ENCODE measurements at regions not wholly inside any gene's neighbourhood (a gene's known extent, or its start where the extent isn't known, plus 50 kb on each side); places are given as distances from the start of the nearest gene placed in this dataset.

- peaks cover 25% of the 10 kb centered on the region for H3K27me3 ChIP-seq
- intact Hi-C loops (cut with DNase I; ENCODE audit: low total_unique reads): loop anchor here (10.0 kb wide), 1 partner anchor 91 kb away; the partner anchor contains the start of gene KLF15
Observed at GRCh38 chr3:126263971-126264370, 83.6 kb upstream of the ALDH1L1 start.

GRCh38 chr3:126263539-126263938, 83.2 kb upstream of the ALDH1L1 start:
- TF ChIP-seq POLR2AphosphoS5 (IDR thresholded peaks at IDR 0.05) (no peak), EP300 (IDR thresholded peaks at IDR 0.05; ENCODE audit: low read depth) (no peak), CTCF (IDR thresholded peaks at IDR 0.05) (no peak), POLR2A (IDR thresholded peaks at IDR 0.05) (no peak)
- intact Hi-C loops (cut with DNase I; ENCODE audit: low total_unique reads): loop anchor here (10.0 kb wide), 1 partner anchor 91 kb away; the partner anchor contains the start of gene KLF15
- in situ Hi-C loops (cut with MboI; ENCODE audit: low pct_ligation_motif_present in 1 of 4, low pct_unique_long_range_greater_than_20kb in 1 of 4, low sequenced_read_pairs in 3 of 4): no loop called here
- no peak overlapping the region for H3K4me3 ChIP-seq
- no peak overlapping the region for H3K27ac ChIP-seq
- WGBS, 2 donors (ENCODE audit: low coverage in 1 of 2): 95% methylated on average over 9 of the region's 9 CpGs; no CpG with 5 or more reads in 1 of the 2 donors
- H3K4me1 ChIP-seq: peaks cover 0 to 20% (median 5%) of the 10 kb centered on the region in 4 donors
- no peaks in the 10 kb centered on the region for H3K9me3 ChIP-seq
- DNase-seq: no peak
- H3K27me3 ChIP-seq: peaks cover 25% of the 10 kb centered on the region
- no peaks in the 10 kb centered on the region for H3K36me3 ChIP-seq

More at GRCh38 chr3:126263971-126264370, 83.6 kb upstream of the ALDH1L1 start:
- in situ Hi-C loops (cut with MboI; ENCODE audit: low pct_ligation_motif_present in 1 of 4, low pct_unique_long_range_greater_than_20kb in 1 of 4, low sequenced_read_pairs in 3 of 4): no loop called here
- no peak for TF ChIP-seq CTCF (IDR thresholded peaks at IDR 0.05)
- TF ChIP-seq EP300 (IDR thresholded peaks at IDR 0.05; ENCODE audit: low read depth): no peak
- TF ChIP-seq POLR2AphosphoS5 (IDR thresholded peaks at IDR 0.05): no peak
- TF ChIP-seq POLR2A (IDR thresholded peaks at IDR 0.05): no peak
- no peak for DNase-seq
- Histone ChIP-seq H3K36me3 (no peaks in the 10 kb centered on the region), H3K9me3 (no peaks in the 10 kb centered on the region), H3K4me1 (peaks cover 0 to 20% (median 5%) of the 10 kb centered on the region in 4 donors), H3K4me3 (no peak overlapping the region), H3K27ac (no peak overlapping the region)
- 87% methylated on average over 4 of the region's 4 CpGs; no CpG with 5 or more reads in 1 of the 2 donors for WGBS, 2 donors (ENCODE audit: low coverage in 1 of 2)

GRCh38 chr3:126262227-126262626, 81.8 kb upstream of the ALDH1L1 start:
- 77% methylated on average over 3 of the region's 3 CpGs; no CpG with 5 or more reads in 1 of the 2 donors for WGBS, 2 donors (ENCODE audit: low coverage in 1 of 2)
- H3K4me3 ChIP-seq: no peak overlapping the region
- H3K4me1 ChIP-seq: peaks cover 0 to 11% (median 2%) of the 10 kb centered on the region in 4 donors
- peaks cover 16% of the 10 kb centered on the region for H3K27me3 ChIP-seq
- no peak overlapping the region for H3K27ac ChIP-seq
- intact Hi-C loops (cut with DNase I; ENCODE audit: low total_unique reads) (loop anchor here (10.0 kb wide), 1 partner anchor 93 kb away; the partner anchor contains the start of gene KLF15), in situ Hi-C loops (cut with MboI; ENCODE audit: low pct_ligation_motif_present in 1 of 4, low pct_unique_long_range_greater_than_20kb in 1 of 4, low sequenced_read_pairs in 3 of 4) (no loop called here)
- no peaks in the 10 kb centered on the region for H3K9me3 ChIP-seq
- TF ChIP-seq EP300 (IDR thresholded peaks at IDR 0.05; ENCODE audit: low read depth) (no peak), POLR2AphosphoS5 (IDR thresholded peaks at IDR 0.05) (no peak), POLR2A (IDR thresholded peaks at IDR 0.05) (no peak), CTCF (IDR thresholded peaks at IDR 0.05) (no peak)
- H3K36me3 ChIP-seq: no peaks in the 10 kb centered on the region
- DNase-seq: no peak

GRCh38 chr3:126261037-126261436, 80.7 kb upstream of the ALDH1L1 start:
- intact Hi-C loops (cut with DNase I; ENCODE audit: low total_unique reads): loop anchor here (10.0 kb wide), 1 partner anchor 94 kb away; the partner anchor contains the start of gene KLF15
- TF ChIP-seq POLR2AphosphoS5 (IDR thresholded peaks at IDR 0.05) (peak in 2 of 3 donors; percentile 38 to 70), EP300 (IDR thresholded peaks at IDR 0.05; ENCODE audit: low read depth) (no peak)
- peaks cover 4% of the 10 kb centered on the region for H3K27me3 ChIP-seq
- in situ Hi-C loops (cut with MboI; ENCODE audit: low pct_ligation_motif_present in 1 of 4, low pct_unique_long_range_greater_than_20kb in 1 of 4, low sequenced_read_pairs in 3 of 4): no loop called here
- H3K27ac ChIP-seq: peak overlapping the region in 2 of 4 donors; percentile 30 to 38
- WGBS, 2 donors (ENCODE audit: low coverage in 1 of 2): 48% methylated on average over 6 of the region's 6 CpGs; no CpG with 5 or more reads in 1 of the 2 donors
- DNase-seq: peak; percentile 59
- H3K9me3 ChIP-seq: no peaks in the 10 kb centered on the region
- no peaks in the 10 kb centered on the region for H3K36me3 ChIP-seq
- no peaks in the 10 kb centered on the region for H3K4me1 ChIP-seq
- H3K4me3 ChIP-seq: no peak overlapping the region
